IMR-90 (cell line): ENCODE measurements at regions not wholly inside any gene's neighbourhood (a gene's known extent, or its start where the extent isn't known, plus 50 kb on each side); places are given as distances from the start of the nearest gene placed in this dataset.

Experiments
- ATAC-seq: fragments of 200-7000 bp; cut with Tn5 transposase; 2 replicates; pipeline ENCODE4 v1.9.1; 2020; ENCODE audit warnings: low read depth, mild to moderate bottlenecking, moderate library complexity
- BruUV-seq: library from RNA; stranded (reverse); fragments of 400-500 nt; replicated peaks from 2 replicates; lab custom pipeline; 2021; lab: Mats Ljungman, UMichigan
- CTCF ChIA-PET: fragments of 300-600 bp; formaldehyde crosslinking; extraction: SDS; loops from one replicate; lab custom pipeline; 2021; ENCODE audit warnings: antibody characterized with exemption; lab: Yijun Ruan, JAX
- POLR2A ChIA-PET: fragments of 300-600 bp; sonication (Branson Sonifier 250); formaldehyde crosslinking; loops from one replicate; lab custom pipeline; 2022; ENCODE audit warnings: antibody characterized with exemption; ENCODE audit not compliant: unreplicated experiment; lab: Charles Lee
- DNase-seq: peaks from one replicate; pipeline ENCODE4 v3.0.0; 2013
- H2AFZ ChIP-seq: replicated peaks from 2 replicates; pipeline ENCODE3; 2013; ENCODE audit warnings: low read length, mild to moderate bottlenecking; ENCODE audit not compliant: poor library complexity
- H2AK5ac ChIP-seq: 2 replicates; pipeline ENCODE4 v1.6.1; 2013; ENCODE audit warnings: low read depth, low read length, inconsistent platforms
- H2AK9ac ChIP-seq: replicated peaks from 2 replicates; pipeline ENCODE3; 2013; ENCODE audit warnings: mild to moderate bottlenecking, low read depth, low read length, moderate library complexity; ENCODE audit not compliant: poor library complexity
- H2BK120ac ChIP-seq: 2 replicates; pipeline ENCODE4 v1.6.1; 2013; ENCODE audit warnings: low read depth, low read length, inconsistent platforms
- H2BK15ac ChIP-seq: 3 replicates; pipeline ENCODE4 v1.6.1; 2013; ENCODE audit warnings: low read depth, low read length, inconsistent platforms
- H2BK20ac ChIP-seq: 2 replicates; pipeline ENCODE4 v1.6.1; 2013; ENCODE audit warnings: low read depth, mild to moderate bottlenecking, inconsistent platforms, low read length, moderate library complexity
- H2BK5ac ChIP-seq: 2 replicates; pipeline ENCODE4 v1.6.1; 2013; ENCODE audit warnings: mild to moderate bottlenecking, low read depth, low read length, inconsistent platforms; ENCODE audit not compliant: poor library complexity, severe bottlenecking
- H3K14ac ChIP-seq: replicated peaks from 2 replicates; pipeline ENCODE4 v1.6.1; 2013; ENCODE audit warnings: low read depth, low read length, inconsistent platforms
- H3K18ac ChIP-seq: 2 replicates; pipeline ENCODE4 v1.6.1; 2013; ENCODE audit warnings: low read depth, low read length, control low read depth
- H3K23ac ChIP-seq: 2 replicates; pipeline ENCODE4 v1.6.1; 2013; ENCODE audit warnings: low read depth, low read length, inconsistent platforms
- H3K27ac ChIP-seq: 2 replicates; pipeline ENCODE4 v1.5.1; 2013; ENCODE audit warnings: mild to moderate bottlenecking, control low read depth, low read length; ENCODE audit not compliant: insufficient read depth
- H3K27me3 ChIP-seq: 2 replicates; pipeline ENCODE4 v1.6.1; 2013; ENCODE audit warnings: low read length; ENCODE audit not compliant: control insufficient read depth, insufficient read depth
- H3K36me3 ChIP-seq: 2 replicates; pipeline ENCODE4 v1.6.1; 2013; ENCODE audit warnings: low read length, mixed read lengths; ENCODE audit not compliant: control insufficient read depth, insufficient read depth
- H3K4ac ChIP-seq: 2 replicates; pipeline ENCODE4 v1.6.1; 2013; ENCODE audit warnings: low read depth, low read length, inconsistent platforms
- H3K4me1 ChIP-seq: 2 replicates; pipeline ENCODE4 v1.6.1; 2013; ENCODE audit warnings: low read length, mixed read lengths; ENCODE audit not compliant: control insufficient read depth, insufficient read depth
- H3K4me2 ChIP-seq: 2 replicates; pipeline ENCODE4 v1.6.1; 2013; ENCODE audit warnings: low read depth, mild to moderate bottlenecking, control low read depth, low read length, moderate library complexity
- H3K4me3 ChIP-seq: 2 replicates; pipeline ENCODE4 v1.5.1; 2013; ENCODE audit warnings: low read depth, mild to moderate bottlenecking, control low read depth, low read length, moderate library complexity; ENCODE audit not compliant: insufficient read depth
- H3K56ac ChIP-seq: 2 replicates; pipeline ENCODE4 v1.6.1; 2013; ENCODE audit warnings: low read length, inconsistent platforms; ENCODE audit not compliant: insufficient read depth; ENCODE audit errors: extremely low read depth
- H3K79me1 ChIP-seq, 2 experiments: 2 replicates each; pipeline ENCODE4 v1.6.1; 2013; ENCODE audit warnings: low read length in 2 of 2, inconsistent platforms in 1 of 2, low read depth in 1 of 2
- H3K9ac ChIP-seq: 2 replicates; pipeline ENCODE4 v1.6.1; 2013; ENCODE audit warnings: low read depth, low read length, control low read depth
- H3K9me1 ChIP-seq: 2 replicates; pipeline ENCODE4 v1.6.1; 2013; ENCODE audit warnings: low read length, inconsistent platforms; ENCODE audit not compliant: insufficient read depth
- H3K9me3 ChIP-seq: 2 replicates; pipeline ENCODE4 v1.6.1; 2013; ENCODE audit warnings: low read length; ENCODE audit not compliant: control insufficient read depth, insufficient read depth
- H4K20me1 ChIP-seq: 2 replicates; pipeline ENCODE4 v1.6.1; 2013; ENCODE audit warnings: low read length, inconsistent platforms; ENCODE audit not compliant: insufficient read depth
- H4K5ac ChIP-seq: 2 replicates; pipeline ENCODE4 v1.6.1; 2013; ENCODE audit warnings: mild to moderate bottlenecking, low read depth, low read length, control low read depth
- H4K8ac ChIP-seq, 2 experiments: 2 replicates each; pipeline ENCODE4 v1.6.1; 2013; ENCODE audit warnings: low read depth in 2 of 2, low read length in 2 of 2, control low read depth in 1 of 2, inconsistent platforms in 1 of 2
- H4K91ac ChIP-seq: 2 replicates; pipeline ENCODE4 v1.6.1; 2013; ENCODE audit warnings: low read depth, low read length, inconsistent platforms; ENCODE audit not compliant: insufficient read depth
- BHLHE40 ChIP-seq: fragments of 150-350 bp; IDR thresholded peaks from 2 replicates; pipeline ENCODE4 v1.6.1; 2016; ENCODE audit warnings: mild to moderate bottlenecking, low read depth, low read length
- CEBPB ChIP-seq: IDR thresholded peaks from 2 replicates; pipeline ENCODE4 v1.6.1; 2012; ENCODE audit warnings: low read depth, low read length, improper control_type of control experiment
- CHD1 ChIP-seq: IDR thresholded peaks from 2 replicates; pipeline ENCODE4 v1.6.1; 2012; ENCODE audit warnings: low read depth, low read length, improper control_type of control experiment
- CTCF ChIP-seq: conservative IDR thresholded peaks from 2 replicates; pipeline ENCODE4 v1.5.1; 2012; ENCODE audit warnings: mild to moderate bottlenecking, low read depth, low read length, improper control_type of control experiment
- ELK1 ChIP-seq: fragments of 150-350 bp; IDR thresholded peaks from 2 replicates; pipeline ENCODE4 v1.6.1; 2016; ENCODE audit warnings: low read depth, mild to moderate bottlenecking, low read length, moderate library complexity, borderline replicate concordance
- FOS ChIP-seq: fragments of 150-350 bp; IDR thresholded peaks from 2 replicates; pipeline ENCODE4 v1.6.1; 2016; ENCODE audit warnings: low read depth, low read length
- MAFK ChIP-seq: IDR thresholded peaks from 2 replicates; pipeline ENCODE4 v1.6.1; 2012; ENCODE audit warnings: low read depth, low read length, improper control_type of control experiment
- MAZ ChIP-seq: IDR thresholded peaks from 2 replicates; pipeline ENCODE4 v1.6.1; 2012; ENCODE audit warnings: low read depth, mild to moderate bottlenecking, low read length, improper control_type of control experiment, moderate library complexity, borderline replicate concordance
- MXI1 ChIP-seq: IDR thresholded peaks from 2 replicates; pipeline ENCODE4 v1.6.1; 2012; ENCODE audit warnings: low read depth, mild to moderate bottlenecking, low read length, moderate library complexity, borderline replicate concordance
- NFE2L2 ChIP-seq: fragments of 150-350 bp; IDR thresholded peaks from 2 replicates; pipeline ENCODE4 v1.6.1; 2016; ENCODE audit warnings: low read depth, mild to moderate bottlenecking, low read length
- POLR2A ChIP-seq: IDR thresholded peaks from 2 replicates; pipeline ENCODE4 v1.6.1; 2012; ENCODE audit warnings: mild to moderate bottlenecking, low read depth, low read length
- RAD21 ChIP-seq: IDR thresholded peaks from 2 replicates; pipeline ENCODE4 v1.6.1; 2012; ENCODE audit warnings: low read length, improper control_type of control experiment
- RCOR1 ChIP-seq: IDR thresholded peaks from 2 replicates; pipeline ENCODE4 v1.6.1; 2012; ENCODE audit warnings: mild to moderate bottlenecking, low read length, improper control_type of control experiment; ENCODE audit not compliant: insufficient replicate concordance
- RFX5 ChIP-seq: IDR thresholded peaks from 2 replicates; pipeline ENCODE4 v1.8.0; 2012; ENCODE audit warnings: low read depth, mild to moderate bottlenecking, low read length, moderate library complexity
- SMC3 ChIP-seq: fragments of 150-350 bp; IDR thresholded peaks from 2 replicates; pipeline ENCODE4 v1.6.1; 2016; ENCODE audit warnings: low read depth, mild to moderate bottlenecking, antibody characterized with exemption, low read length, moderate library complexity
- USF2 ChIP-seq: fragments of 150-350 bp; IDR thresholded peaks from 2 replicates; pipeline ENCODE4 v1.6.1; 2017; ENCODE audit warnings: mild to moderate bottlenecking, antibody characterized with exemption, low read length, low read depth
- WGBS, 2 experiments: methylation state at CpG; one replicate each; pipeline versions ENCODE4 v1.1.5 to v1.1.7; 2013; ENCODE audit warnings: missing lambda C conversion rate in 2 of 2; ENCODE audit not compliant: insufficient read length in 1 of 2; ENCODE audit errors: extremely low coverage in 2 of 2; 5-methylcytosine and 5-hydroxymethylcytosine counted together
- dilution Hi-C: fragments of 300-500 bp; cut with HindIII; formaldehyde crosslinking; loops from one replicate; pipeline ENCODE4 v1.14.3; 2018; ENCODE audit warnings: low sequenced_read_pairs; ENCODE audit not compliant: unreplicated experiment
- in situ Hi-C: fragments of 300-500 bp; cut with MboI; formaldehyde crosslinking; loops from 3 replicates; pipeline ENCODE4 v1.14.3; 2019; ENCODE audit warnings: low sequenced_read_pairs, inconsistent platforms, mixed read lengths
- intact Hi-C: fragments of 100-400 bp; cut with micrococcal nuclease; formaldehyde crosslinking; loops from 2 replicates; pipeline ENCODE4 v1.10.0; 2022

- no peak overlapping the region for H3K4ac ChIP-seq
- H3K9me1 ChIP-seq, result no peaks in the 10 kb centered on the region
- H4K91ac ChIP-seq, result no peak overlapping the region
- H3K4me3 ChIP-seq, result no peak overlapping the region
- no peaks in the 10 kb centered on the region for H3K27me3 ChIP-seq
- H3K23ac ChIP-seq, result no peak overlapping the region
- H2AFZ ChIP-seq, result no peak overlapping the region
- H2BK5ac ChIP-seq, result no peak overlapping the region
- no peaks in the 10 kb centered on the region for H3K79me1 ChIP-seq
- H4K5ac ChIP-seq, result no peak overlapping the region
- H3K4me2 ChIP-seq, result no peak overlapping the region
- no peak overlapping the region for H3K14ac ChIP-seq
- H2BK120ac ChIP-seq, result no peak overlapping the region
- H2BK15ac ChIP-seq, result no peak overlapping the region
- DNase-seq, result no peak
- no peak overlapping the region for H3K9ac ChIP-seq
- no peak overlapping the region for H2AK5ac ChIP-seq
- H3K36me3 ChIP-seq, result no peaks in the 10 kb centered on the region
- no peak overlapping the region for H3K56ac ChIP-seq
- peaks cover 3% of the 10 kb centered on the region for H3K9me3 ChIP-seq
- H3K18ac ChIP-seq, result no peak overlapping the region
- WGBS, 2 experiments, result no CpG with 5 or more reads among the region's 2 CpGs
- no peak for ATAC-seq
- TF ChIP-seq BHLHE40 (no peak), MAZ (no peak), MXI1 (no peak), CTCF (no peak), SMC3 (no peak), CHD1 (no peak), ELK1 (no peak), RFX5 (no peak), CEBPB (no peak), USF2 (no peak), NFE2L2 (no peak), FOS (no peak), RCOR1 (no peak), MAFK (no peak), RAD21 (no peak), POLR2A (no peak)
- no peak overlapping the region for H2AK9ac ChIP-seq
- ChIA-PET CTCF (no interaction called here), POLR2A (no interaction called here)
- H3K27ac ChIP-seq, result no peak overlapping the region
- BruUV-seq, result no TSS peak
- H4K8ac ChIP-seq, result no peak overlapping the region
- dilution Hi-C loops, result no loop called here
- H2BK20ac ChIP-seq, result no peak overlapping the region
- no peaks in the 10 kb centered on the region for H3K4me1 ChIP-seq
- in situ Hi-C loops, result no loop called here
- intact Hi-C loops, result no loop called here
- no peaks in the 10 kb centered on the region for H4K20me1 ChIP-seq
These were observed 95.4 kb downstream of the MATN1 start for GRCh38 chr1:30627994-30628393.
